ENCODE measurements at regions not wholly inside any gene's neighbourhood (a gene's known extent, or its start where the extent isn't known, plus 50 kb on each side); places are given as distances from the start of the nearest gene placed in this dataset.

DNA sequence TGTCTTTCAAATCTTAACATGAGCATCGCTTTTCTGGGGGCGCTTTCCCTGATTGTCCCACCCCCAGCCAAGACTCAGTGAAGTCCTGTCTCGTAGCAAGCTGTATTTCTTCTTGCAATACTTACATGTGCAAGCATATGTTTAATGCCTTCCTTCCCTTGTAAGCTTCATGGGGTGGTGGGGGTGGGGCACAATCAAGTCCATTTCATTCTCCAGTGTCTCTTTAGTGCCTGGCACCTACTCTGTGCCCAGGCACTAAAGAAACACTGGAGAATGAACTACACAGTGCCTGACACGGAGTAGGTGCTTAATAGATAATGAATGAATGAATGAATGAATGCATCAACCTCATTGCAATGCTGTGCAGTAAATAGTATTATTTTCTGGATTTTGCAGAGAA lies 143.1 kb downstream of the PLPP3 start:
- no peak for TF ChIP-seq EZH2 (IDR thresholded peaks at IDR 0.05; ENCODE audit: borderline replicate concordance, low read length)
- TF ChIP-seq, protein P1, sequence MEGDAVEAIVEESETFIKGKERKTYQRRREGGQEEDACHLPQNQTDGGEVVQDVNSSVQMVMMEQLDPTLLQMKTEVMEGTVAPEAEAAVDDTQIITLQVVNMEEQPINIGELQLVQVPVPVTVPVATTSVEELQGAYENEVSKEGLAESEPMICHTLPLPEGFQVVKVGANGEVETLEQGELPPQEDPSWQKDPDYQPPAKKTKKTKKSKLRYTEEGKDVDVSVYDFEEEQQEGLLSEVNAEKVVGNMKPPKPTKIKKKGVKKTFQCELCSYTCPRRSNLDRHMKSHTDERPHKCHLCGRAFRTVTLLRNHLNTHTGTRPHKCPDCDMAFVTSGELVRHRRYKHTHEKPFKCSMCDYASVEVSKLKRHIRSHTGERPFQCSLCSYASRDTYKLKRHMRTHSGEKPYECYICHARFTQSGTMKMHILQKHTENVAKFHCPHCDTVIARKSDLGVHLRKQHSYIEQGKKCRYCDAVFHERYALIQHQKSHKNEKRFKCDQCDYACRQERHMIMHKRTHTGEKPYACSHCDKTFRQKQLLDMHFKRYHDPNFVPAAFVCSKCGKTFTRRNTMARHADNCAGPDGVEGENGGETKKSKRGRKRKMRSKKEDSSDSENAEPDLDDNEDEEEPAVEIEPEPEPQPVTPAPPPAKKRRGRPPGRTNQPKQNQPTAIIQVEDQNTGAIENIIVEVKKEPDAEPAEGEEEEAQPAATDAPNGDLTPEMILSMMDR (IDR thresholded peaks at IDR 0.05; ENCODE audit: low read length), result no peak
